ENCODE measurements at regions not wholly inside any gene's neighbourhood (a gene's known extent, or its start where the extent isn't known, plus 50 kb on each side); places are given as distances from the start of the nearest gene placed in this dataset.
"Not testable (repeated sequence)": the region's sequence is repeated elsewhere in the genome, so short reads cannot be mapped to it uniquely, and the experiment has no call there.

DNA sequence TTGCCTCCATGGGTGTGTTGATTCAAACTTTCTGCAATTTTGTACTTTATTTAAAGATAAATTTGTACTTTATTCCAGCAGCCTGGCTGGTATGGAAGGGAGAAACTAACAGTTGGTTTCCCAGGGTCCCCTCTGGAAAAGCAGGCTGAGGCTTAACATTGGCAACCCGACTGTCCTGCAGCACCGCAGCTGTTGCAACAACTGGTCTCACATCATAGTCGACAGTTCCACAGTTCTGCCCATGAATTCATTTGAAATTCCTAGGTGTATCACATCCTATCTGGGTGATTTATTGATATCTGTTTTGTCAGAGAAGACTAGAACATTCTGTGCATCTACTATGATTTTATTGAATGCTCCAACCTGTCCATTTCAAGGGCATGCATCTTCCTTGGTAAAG lies 98.8 kb upstream of the GATB start:
- WGBS = 94% methylated on average over 3 of the region's 3 CpGs
- Histone ChIP-seq H3K4me3 (ENCODE audit: low read length in 2 of 2) (no peak overlapping the region), H3K27me3 (ENCODE audit: control insufficient read depth in 2 of 2, insufficient read depth in 1 of 2, low read length in 1 of 2) (peaks cover 0 to 4% of the 10 kb centered on the region in 2 donors), H3K36me3 (ENCODE audit: control insufficient read depth in 2 of 2, insufficient read depth in 2 of 2, low read length in 1 of 2) (no peaks in the 10 kb centered on the region), H3K4me1 (ENCODE audit: control insufficient read depth in 2 of 2, insufficient read depth in 2 of 2, low read length in 2 of 2) (peaks cover 0 to 1% of the 10 kb centered on the region in 2 donors), H3K27ac (ENCODE audit: low read depth in 1 of 2, low read length in 1 of 2) (no peak overlapping the region), H3K9me3 (ENCODE audit: control insufficient read depth in 2 of 2, insufficient read depth in 1 of 2, low read length in 1 of 2) (peaks cover 0 to 3% of the 10 kb centered on the region in 2 donors)
- DNase-seq (ENCODE audit: low read depth in 6 of 9, low spot score in 9 of 9) = no peak

DNA sequence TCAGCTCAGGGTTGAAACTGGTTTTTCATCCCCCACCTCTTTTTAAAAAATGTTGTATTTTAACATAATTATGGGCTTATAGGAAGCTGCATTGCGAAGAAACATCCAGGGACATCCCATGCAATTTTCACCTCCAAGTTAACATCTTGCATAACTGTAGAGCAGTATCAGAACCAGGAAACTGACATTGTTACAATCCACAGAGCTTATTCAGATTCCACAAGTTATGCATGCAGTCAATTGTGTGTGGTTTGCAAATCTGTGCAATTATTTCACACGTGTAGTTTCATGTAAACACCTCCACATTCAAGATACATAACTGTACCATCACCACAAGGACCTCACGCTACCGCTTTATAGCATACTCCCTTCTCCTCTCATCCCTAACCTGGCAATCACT lies 97.5 kb upstream of the GATB start:
- peaks cover 0 to 3% of the 10 kb centered on the region in 2 donors for H3K9me3 ChIP-seq (ENCODE audit: control insufficient read depth in 2 of 2, insufficient read depth in 1 of 2, low read length in 1 of 2)
- no peaks in the 10 kb centered on the region for H3K4me1 ChIP-seq (ENCODE audit: control insufficient read depth in 2 of 2, insufficient read depth in 2 of 2, low read length in 2 of 2)
- H3K27me3 ChIP-seq (ENCODE audit: control insufficient read depth in 2 of 2, insufficient read depth in 1 of 2, low read length in 1 of 2) = peaks cover 0 to 4% of the 10 kb centered on the region in 2 donors
- DNase-seq (ENCODE audit: low read depth in 6 of 9, low spot score in 9 of 9) = no peak
- 87% methylated on average over 4 of the region's 4 CpGs for WGBS
- H3K27ac ChIP-seq (ENCODE audit: low read depth in 1 of 2, low read length in 1 of 2) = no peak overlapping the region
- no peak overlapping the region for H3K4me3 ChIP-seq (ENCODE audit: low read length in 2 of 2)
- H3K36me3 ChIP-seq (ENCODE audit: control insufficient read depth in 2 of 2, insufficient read depth in 2 of 2, low read length in 1 of 2) = no peaks in the 10 kb centered on the region

DNA sequence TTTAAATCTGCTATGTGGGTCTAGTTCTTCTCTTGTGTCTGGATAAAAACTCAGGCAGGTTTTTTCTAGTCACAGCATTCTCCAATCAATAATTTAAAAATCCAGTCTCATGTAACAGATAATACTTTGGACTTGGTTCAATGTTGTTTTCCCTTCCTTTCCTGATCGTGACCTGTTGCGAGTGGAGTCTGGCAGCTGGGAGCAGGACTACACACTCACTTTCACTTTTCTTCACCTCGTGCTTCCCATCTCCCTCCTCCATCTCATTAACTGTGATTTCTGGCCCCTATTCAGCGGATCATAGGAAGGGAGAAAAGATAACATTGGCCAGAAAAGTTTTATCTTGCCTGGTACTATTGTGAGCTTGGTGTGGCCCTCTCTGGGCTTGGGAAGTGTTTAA lies 96.6 kb upstream of the GATB start:
- peaks cover 0 to 4% of the 10 kb centered on the region in 2 donors for H3K27me3 ChIP-seq (ENCODE audit: control insufficient read depth in 2 of 2, insufficient read depth in 1 of 2, low read length in 1 of 2)
- no peaks in the 10 kb centered on the region for H3K36me3 ChIP-seq (ENCODE audit: control insufficient read depth in 2 of 2, insufficient read depth in 2 of 2, low read length in 1 of 2)
- H3K4me1 ChIP-seq (ENCODE audit: control insufficient read depth in 2 of 2, insufficient read depth in 2 of 2, low read length in 2 of 2) = no peaks in the 10 kb centered on the region
- no peak for DNase-seq (ENCODE audit: low read depth in 6 of 9, low spot score in 9 of 9)
- H3K27ac ChIP-seq (ENCODE audit: low read depth in 1 of 2, low read length in 1 of 2) = no peak overlapping the region
- H3K4me3 ChIP-seq (ENCODE audit: low read length in 2 of 2) = no peak overlapping the region
- 71% methylated on average over 4 of the region's 4 CpGs for WGBS
- peaks cover 0 to 3% of the 10 kb centered on the region in 2 donors for H3K9me3 ChIP-seq (ENCODE audit: control insufficient read depth in 2 of 2, insufficient read depth in 1 of 2, low read length in 1 of 2)

- Histone ChIP-seq H3K27me3 (ENCODE audit: control insufficient read depth in 2 of 2, insufficient read depth in 1 of 2, low read length in 1 of 2) (peaks cover 0 to 3% of the 10 kb centered on the region in 2 donors), H3K36me3 (ENCODE audit: control insufficient read depth in 2 of 2, insufficient read depth in 2 of 2, low read length in 1 of 2) (no peaks in the 10 kb centered on the region), H3K27ac (ENCODE audit: low read depth in 1 of 2, low read length in 1 of 2) (no peak overlapping the region), H3K9me3 (ENCODE audit: control insufficient read depth in 2 of 2, insufficient read depth in 1 of 2, low read length in 1 of 2) (peaks cover 0 to 3% of the 10 kb centered on the region in 2 donors), H3K4me3 (ENCODE audit: low read length in 2 of 2) (no peak overlapping the region), H3K4me1 (ENCODE audit: control insufficient read depth in 2 of 2, insufficient read depth in 2 of 2, low read length in 2 of 2) (no peaks in the 10 kb centered on the region)
- WGBS = 90% methylated on average over 1 of the region's 1 CpG
- no peak for DNase-seq (ENCODE audit: low read depth in 6 of 9, low spot score in 9 of 9)
These were observed 94.9 kb upstream of the GATB start for GRCh38 chr4:151855747-151856146.

- DNase-seq (ENCODE audit: low read depth in 6 of 9, low spot score in 9 of 9) = no peak
- Histone ChIP-seq H3K27ac (ENCODE audit: low read depth in 1 of 2, low read length in 1 of 2) (no peak overlapping the region), H3K27me3 (ENCODE audit: control insufficient read depth in 2 of 2, insufficient read depth in 1 of 2, low read length in 1 of 2) (peaks cover 0 to 2% of the 10 kb centered on the region in 2 donors), H3K36me3 (ENCODE audit: control insufficient read depth in 2 of 2, insufficient read depth in 2 of 2, low read length in 1 of 2) (no peaks in the 10 kb centered on the region), H3K4me3 (ENCODE audit: low read length in 2 of 2) (no peak overlapping the region), H3K4me1 (ENCODE audit: control insufficient read depth in 2 of 2, insufficient read depth in 2 of 2, low read length in 2 of 2) (no peaks in the 10 kb centered on the region), H3K9me3 (ENCODE audit: control insufficient read depth in 2 of 2, insufficient read depth in 1 of 2, low read length in 1 of 2) (peaks cover 0 to 3% of the 10 kb centered on the region in 2 donors)
- whole genome bisulfite sequencing = 98% methylated on average over 1 of the region's 1 CpG
These were observed 93.9 kb upstream of the GATB start for GRCh38 chr4:151854731-151855130.

DNA sequence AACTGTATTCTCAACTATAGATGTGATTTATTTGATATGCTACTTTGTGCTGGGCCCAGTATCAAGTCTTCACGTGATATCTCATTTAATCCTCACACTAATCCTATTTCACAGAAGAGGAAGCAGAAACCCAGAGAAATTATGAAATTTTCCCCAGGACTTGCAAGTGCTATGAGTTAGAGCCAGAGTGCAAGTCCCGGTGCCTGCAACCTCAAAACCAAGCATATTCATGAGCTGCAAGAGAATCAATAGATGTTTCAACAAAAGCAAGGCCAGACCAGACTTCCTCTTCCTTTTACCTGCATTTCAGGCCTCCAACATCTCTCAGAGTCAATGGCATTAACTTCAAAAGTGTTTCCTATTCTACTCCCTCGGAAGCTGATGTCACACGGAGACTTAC lies 92.2 kb upstream of the GATB start:
- no peak overlapping the region for H3K4me3 ChIP-seq (ENCODE audit: low read length in 2 of 2)
- no peaks in the 10 kb centered on the region for H3K4me1 ChIP-seq (ENCODE audit: control insufficient read depth in 2 of 2, insufficient read depth in 2 of 2, low read length in 2 of 2)
- H3K27me3 ChIP-seq (ENCODE audit: control insufficient read depth in 2 of 2, insufficient read depth in 1 of 2, low read length in 1 of 2) = peaks cover 0 to 2% of the 10 kb centered on the region in 2 donors
- no peaks in the 10 kb centered on the region for H3K36me3 ChIP-seq (ENCODE audit: control insufficient read depth in 2 of 2, insufficient read depth in 2 of 2, low read length in 1 of 2)
- H3K9me3 ChIP-seq (ENCODE audit: control insufficient read depth in 2 of 2, insufficient read depth in 1 of 2, low read length in 1 of 2) = peaks cover 0 to 3% of the 10 kb centered on the region in 2 donors
- 92% methylated on average over 4 of the region's 4 CpGs for WGBS
- no peak for DNase-seq (ENCODE audit: low read depth in 6 of 9, low spot score in 9 of 9)
- no peak overlapping the region for H3K27ac ChIP-seq (ENCODE audit: low read depth in 1 of 2, low read length in 1 of 2)

- Histone ChIP-seq H3K27me3 (ENCODE audit: control insufficient read depth in 2 of 2, insufficient read depth in 1 of 2, low read length in 1 of 2) (no peaks in the 10 kb centered on the region), H3K9me3 (ENCODE audit: control insufficient read depth in 2 of 2, insufficient read depth in 1 of 2, low read length in 1 of 2) (peaks cover 0 to 3% of the 10 kb centered on the region in 2 donors), H3K4me1 (ENCODE audit: control insufficient read depth in 2 of 2, insufficient read depth in 2 of 2, low read length in 2 of 2) (no peaks in the 10 kb centered on the region), H3K4me3 (ENCODE audit: low read length in 2 of 2) (no peak overlapping the region), H3K36me3 (ENCODE audit: control insufficient read depth in 2 of 2, insufficient read depth in 2 of 2, low read length in 1 of 2) (no peaks in the 10 kb centered on the region), H3K27ac (ENCODE audit: low read depth in 1 of 2, low read length in 1 of 2) (no peak overlapping the region)
- no peak for DNase-seq (ENCODE audit: low read depth in 6 of 9, low spot score in 9 of 9)
- WGBS = 95% methylated on average over 2 of the region's 2 CpGs
These were observed 91.4 kb upstream of the GATB start for GRCh38 chr4:151852202-151852601.

- DNase-seq (ENCODE audit: low read depth in 6 of 9, low spot score in 9 of 9) = no peak
- no peaks in the 10 kb centered on the region for H3K27me3 ChIP-seq (ENCODE audit: control insufficient read depth in 2 of 2, insufficient read depth in 1 of 2, low read length in 1 of 2)
- no peaks in the 10 kb centered on the region for H3K4me1 ChIP-seq (ENCODE audit: control insufficient read depth in 2 of 2, insufficient read depth in 2 of 2, low read length in 2 of 2)
- no peak overlapping the region for H3K27ac ChIP-seq (ENCODE audit: low read depth in 1 of 2, low read length in 1 of 2)
- H3K9me3 ChIP-seq (ENCODE audit: control insufficient read depth in 2 of 2, insufficient read depth in 1 of 2, low read length in 1 of 2) = peaks cover 0 to 3% of the 10 kb centered on the region in 2 donors
- H3K36me3 ChIP-seq (ENCODE audit: control insufficient read depth in 2 of 2, insufficient read depth in 2 of 2, low read length in 1 of 2) = no peaks in the 10 kb centered on the region
- H3K4me3 ChIP-seq (ENCODE audit: low read length in 2 of 2) = no peak overlapping the region
- WGBS = 97% methylated on average over 2 of the region's 2 CpGs
These were observed 90.5 kb upstream of the GATB start for GRCh38 chr4:151851354-151851753.

- WGBS = 95% methylated on average over 2 of the region's 2 CpGs
- no peaks in the 10 kb centered on the region for H3K4me1 ChIP-seq (ENCODE audit: control insufficient read depth in 2 of 2, insufficient read depth in 2 of 2, low read length in 2 of 2)
- H3K27ac ChIP-seq (ENCODE audit: low read depth in 1 of 2, low read length in 1 of 2) = no peak overlapping the region
- no peak for DNase-seq (ENCODE audit: low read depth in 6 of 9, low spot score in 9 of 9)
- no peaks in the 10 kb centered on the region for H3K27me3 ChIP-seq (ENCODE audit: control insufficient read depth in 2 of 2, insufficient read depth in 1 of 2, low read length in 1 of 2)
- H3K36me3 ChIP-seq (ENCODE audit: control insufficient read depth in 2 of 2, insufficient read depth in 2 of 2, low read length in 1 of 2) = no peaks in the 10 kb centered on the region
- no peaks in the 10 kb centered on the region for H3K9me3 ChIP-seq (ENCODE audit: control insufficient read depth in 2 of 2, insufficient read depth in 1 of 2, low read length in 1 of 2)
- H3K4me3 ChIP-seq (ENCODE audit: low read length in 2 of 2) = no peak overlapping the region
These were observed 90.0 kb upstream of the GATB start for GRCh38 chr4:151850791-151851213.

DNA sequence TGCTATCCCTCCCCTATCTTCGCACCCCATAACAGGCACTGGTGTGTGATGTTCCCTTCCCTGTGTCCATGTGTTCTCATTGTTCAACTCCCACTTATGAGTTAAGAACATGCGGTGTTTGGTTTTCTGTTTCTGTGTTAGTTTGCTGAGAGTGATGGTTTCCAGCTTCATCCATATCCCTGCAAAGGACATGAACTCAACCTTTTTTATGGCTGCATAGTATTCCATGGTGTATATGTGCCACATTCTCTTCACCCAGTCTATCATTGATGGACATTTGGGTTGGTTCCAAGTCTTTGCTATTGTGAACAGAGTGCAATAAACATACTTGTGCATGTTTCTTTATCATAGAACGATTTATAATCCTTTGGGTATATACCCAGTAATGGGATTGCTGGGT lies 84.7 kb upstream of the GATB start:
- not testable (repeated sequence) for H3K36me3 ChIP-seq (ENCODE audit: control insufficient read depth in 2 of 2, insufficient read depth in 2 of 2, low read length in 1 of 2); H3K4me1 ChIP-seq (ENCODE audit: control insufficient read depth in 2 of 2, insufficient read depth in 2 of 2, low read length in 2 of 2); H3K27me3 ChIP-seq (ENCODE audit: control insufficient read depth in 2 of 2, insufficient read depth in 1 of 2, low read length in 1 of 2); DNase-seq (ENCODE audit: low read depth in 6 of 9, low spot score in 9 of 9); H3K4me3 ChIP-seq (ENCODE audit: low read length in 2 of 2); H3K27ac ChIP-seq (ENCODE audit: low read depth in 1 of 2, low read length in 1 of 2); H3K9me3 ChIP-seq (ENCODE audit: control insufficient read depth in 2 of 2, insufficient read depth in 1 of 2, low read length in 1 of 2)
- WGBS = 97% methylated on average over 3 of the region's 3 CpGs

All from thymus (tissue), 11 donors.